HepG2 (cell line): ENCODE measurements at regions not wholly inside any gene's neighbourhood (a gene's known extent, or its start where the extent isn't known, plus 50 kb on each side); places are given as distances from the start of the nearest gene placed in this dataset.

Source experiments
- ATAC-seq: fragments of 200-7000 bp; cut with Tn5 transposase; 3 replicates; pipeline ENCODE4 v1.9.1; 2020; ENCODE audit warnings: mild to moderate bottlenecking, moderate library complexity
- BruUV-seq: library from RNA; stranded (reverse); fragments of 400-500 nt; replicated peaks from 2 replicates; lab custom pipeline; 2021; lab: Mats Ljungman, UMichigan
- CTCF ChIA-PET: fragments of 300-600 bp; formaldehyde crosslinking; extraction: SDS; loops from one replicate; lab custom pipeline; 2021; ENCODE audit warnings: low total read pairs, inconsistent platforms, low intra/inter-chr PET ratio; lab: Yijun Ruan, JAX
- POLR2A ChIA-PET: fragments of 350-600 bp; sonication (Branson Sonifier 250); formaldehyde crosslinking; loops from one replicate; lab custom pipeline; 2020; ENCODE audit warnings: antibody characterized with exemption, inconsistent platforms; lab: Yijun Ruan, JAX
- DNase-seq: peaks from one replicate; pipeline ENCODE4 v3.0.0-alpha.2; 2015; ENCODE audit warnings: low spot score
- FAIRE-seq: peaks from 3 replicates; lab custom pipeline; 2011; peaks lifted over from hg19 to GRCh38; lab: Jason Lieb, UNC
- H2AFZ ChIP-seq: one replicate; pipeline ENCODE4 v1.6.1; 2011; ENCODE audit warnings: low read length, inconsistent platforms
- H3K27ac ChIP-seq: fragments of 300-600 bp; 3 replicates; pipeline ENCODE4 v1.8.0; 2011; ENCODE audit warnings: mixed run types, mild to moderate bottlenecking, mixed read lengths, low read length, inconsistent platforms; ENCODE audit not compliant: insufficient read depth; ENCODE audit errors: extremely low read length
- H3K27me3 ChIP-seq, 2 experiments: fragments of 200-600 bp in 1 of 2; 2 replicates in 1 of 2; 3 replicates in 1 of 2; pipeline versions ENCODE4 v1.6.0 to v1.8.0; 2011; ENCODE audit warnings: low read length in 2 of 2, mild to moderate bottlenecking in 2 of 2, moderate library complexity in 2 of 2, inconsistent platforms in 1 of 2; ENCODE audit not compliant: insufficient read depth in 2 of 2, control insufficient read depth in 1 of 2
- H3K36me3 ChIP-seq, 2 experiments: fragments of 200-600 bp in 1 of 2; replicated peaks in 1 of 2; 2 replicates in 1 of 2; 3 replicates in 1 of 2; pipeline versions ENCODE4 v1.5.1 to v1.8.0; 2011; ENCODE audit warnings: low read length in 2 of 2, inconsistent platforms in 1 of 2; ENCODE audit not compliant: insufficient read depth in 2 of 2, control insufficient read depth in 1 of 2
- H3K4me1 ChIP-seq: 2 replicates; pipeline ENCODE4 v1.5.1; 2012; ENCODE audit warnings: low read length, inconsistent platforms; ENCODE audit not compliant: insufficient read depth
- H3K4me2 ChIP-seq: 2 replicates; pipeline ENCODE4 v1.6.0; 2011; ENCODE audit warnings: low read depth, low read length, inconsistent platforms
- H3K4me3 ChIP-seq, 3 experiments: fragments of 200-600 bp in 1 of 3; sonication (generic), shearing (Covaris generic) in 1 of 3; replicated peaks in 1 of 3; 2 replicates each; pipeline ENCODE4 v1.5.1; 2011 to 2016; ENCODE audit warnings: low read length in 3 of 3, inconsistent platforms in 2 of 3, low read depth in 2 of 3, mild to moderate bottlenecking in 2 of 3, control low read depth in 1 of 3, mixed read lengths in 1 of 3; ENCODE audit not compliant: insufficient read depth in 1 of 3
- H3K79me2 ChIP-seq: one replicate; pipeline ENCODE4 v1.6.1; 2011; ENCODE audit warnings: low read length, inconsistent platforms; ENCODE audit not compliant: insufficient read depth
- H3K9ac ChIP-seq: 2 replicates; pipeline ENCODE4 v1.6.0; 2011; ENCODE audit warnings: mild to moderate bottlenecking, low read depth, low read length, inconsistent platforms; ENCODE audit not compliant: insufficient read depth
- H3K9me3 ChIP-seq: 2 replicates; pipeline ENCODE4 v1.5.1; 2012; ENCODE audit warnings: mild to moderate bottlenecking, low read length
- H4K20me1 ChIP-seq: 2 replicates; pipeline ENCODE4 v1.6.0; 2011; ENCODE audit warnings: inconsistent platforms, mild to moderate bottlenecking, low read length, moderate library complexity; ENCODE audit not compliant: insufficient read depth
- HDAC6 ChIP-seq: fragments of 200-600 bp; sonication (generic); IDR thresholded peaks from 2 replicates; pipeline ENCODE4 v1.7.0; 2017; ENCODE audit warnings: mild to moderate bottlenecking, antibody characterized with exemption, low read length, low read depth
- IRF1 ChIP-seq: sonication (generic); formaldehyde crosslinking; IDR thresholded peaks from 2 replicates; pipeline ENCODE4 v1.4.0; 2020; ENCODE audit warnings: low read depth, mild to moderate bottlenecking, missing genetic modification reagents
- KDM5B ChIP-seq: sonication (generic); formaldehyde crosslinking; IDR thresholded peaks from 2 replicates; pipeline ENCODE4 v1.4.0; 2020; ENCODE audit warnings: missing genetic modification reagents, mild to moderate bottlenecking, borderline replicate concordance
- NR2C2 ChIP-seq: sonication (generic); formaldehyde crosslinking; IDR thresholded peaks from 2 replicates; pipeline ENCODE4 v1.4.0; 2020; ENCODE audit warnings: missing genetic modification reagents, mild to moderate bottlenecking, moderate library complexity, borderline replicate concordance
- RELA ChIP-seq: sonication (generic); formaldehyde crosslinking; IDR thresholded peaks from 2 replicates; pipeline ENCODE4 v1.4.0; 2020; ENCODE audit warnings: missing genetic modification reagents
- TBX2 ChIP-seq: sonication (generic); formaldehyde crosslinking; IDR thresholded peaks from 2 replicates; pipeline ENCODE4 v1.5.0; 2020; ENCODE audit warnings: missing genetic modification reagents, mild to moderate bottlenecking, borderline replicate concordance
- TFDP2 ChIP-seq: sonication (generic); formaldehyde crosslinking; IDR thresholded peaks from 2 replicates; pipeline ENCODE4 v1.4.0; 2020; ENCODE audit warnings: missing genetic modification reagents
- ZFY ChIP-seq: sonication (generic); formaldehyde crosslinking; IDR thresholded peaks from 2 replicates; pipeline ENCODE4 v1.4.0; 2020; ENCODE audit warnings: missing genetic modification reagents
- ZNF275 ChIP-seq: sonication (generic); formaldehyde crosslinking; IDR thresholded peaks from 2 replicates; pipeline ENCODE4 v1.8.0; 2022; ENCODE audit warnings: missing genetic modification reagents, mild to moderate bottlenecking, inconsistent platforms, borderline replicate concordance
- ZNF451 ChIP-seq: sonication (generic); formaldehyde crosslinking; IDR thresholded peaks from 2 replicates; pipeline ENCODE4 v1.5.0; 2020; ENCODE audit warnings: mild to moderate bottlenecking, missing genetic modification reagents
- ZNF672 ChIP-seq: sonication (generic); formaldehyde crosslinking; IDR thresholded peaks from 2 replicates; pipeline ENCODE4 v1.8.1; 2022; ENCODE audit warnings: missing genetic modification reagents
- ZNF737 ChIP-seq: sonication (generic); formaldehyde crosslinking; IDR thresholded peaks from 2 replicates; pipeline ENCODE4 v1.5.0; 2020; ENCODE audit warnings: missing genetic modification reagents, mild to moderate bottlenecking, borderline replicate concordance
- WGBS: methylation state at CpG from one replicate; pipeline ENCODE4 v1.1.6; 2017; ENCODE audit warnings: low lambda C conversion rate; 5-methylcytosine and 5-hydroxymethylcytosine counted together
- in situ Hi-C: cut with HindIII; loops from 2 replicates; pipeline ENCODE4 v1.10.0; 2017; ENCODE audit warnings: low pct_unique_long_range_greater_than_20kb; ENCODE audit not compliant: extremely low pct_ligation_motif_present
- intact Hi-C: fragments of 100-400 bp; cut with micrococcal nuclease; formaldehyde crosslinking; loops from one replicate; pipeline ENCODE4 v1.10.0; 2022; ENCODE audit not compliant: unreplicated experiment
- TF ChIP-seq, protein P1 (sequence below): sonication (generic); formaldehyde crosslinking; IDR thresholded peaks from 2 replicates; pipeline ENCODE4 v1.5.0; 2020; ENCODE audit warnings: mild to moderate bottlenecking, low read depth, missing genetic modification reagents, borderline replicate concordance
- TF ChIP-seq, protein P2 (sequence below): sonication (generic); formaldehyde crosslinking; IDR thresholded peaks from 2 replicates; pipeline ENCODE4 v1.8.1; 2023; ENCODE audit warnings: mild to moderate bottlenecking, missing genetic modification reagents, borderline replicate concordance
- TF ChIP-seq, protein P3 (sequence below): sonication (generic); formaldehyde crosslinking; IDR thresholded peaks from 2 replicates; pipeline ENCODE4 v1.8.0; 2022; ENCODE audit warnings: mild to moderate bottlenecking, missing genetic modification reagents; ENCODE audit not compliant: insufficient replicate concordance

DNA sequence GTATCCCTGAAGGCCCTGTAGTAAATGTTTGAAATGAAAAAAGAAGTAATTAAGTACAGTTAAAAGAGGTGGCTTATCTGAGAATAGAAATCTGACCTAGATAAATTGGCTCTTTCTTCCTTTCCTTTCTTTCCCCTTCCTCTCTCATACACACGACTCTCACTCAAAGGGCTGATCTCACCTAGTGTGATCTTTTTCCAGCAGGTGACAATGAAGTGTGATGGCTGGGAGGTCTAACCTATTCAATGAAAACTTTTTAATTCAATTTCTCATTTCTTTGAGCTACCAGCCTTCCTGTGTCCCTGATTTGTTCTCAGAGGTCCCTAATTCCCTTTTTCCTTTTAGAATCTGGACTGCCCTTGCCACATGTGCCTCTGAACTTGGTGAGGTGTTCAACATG lies 118.0 kb upstream of the RIMS1 start:
- Histone ChIP-seq H3K4me3 (no peak overlapping the region), H3K4me2 (no peak overlapping the region), H3K9ac (no peak overlapping the region), H3K27ac (no peak overlapping the region), H3K4me1 (no peaks in the 10 kb centered on the region), H3K79me2 (no peaks in the 10 kb centered on the region), H4K20me1 (no peaks in the 10 kb centered on the region), H3K9me3 (no peaks in the 10 kb centered on the region), H3K27me3 (no peaks in the 10 kb centered on the region; a peak in 1 of 5 replicates), H3K36me3 (no peaks in the 10 kb centered on the region), H2AFZ (no peak overlapping the region)
- POLR2A ChIA-PET, result no interaction called here
- in situ Hi-C loops, result no loop called here
- no peak for ATAC-seq
- CTCF ChIA-PET, result no interaction called here
- TF ChIP-seq ZNF275, result no peak
- no peak for TF ChIP-seq ZNF451 (CRISPR knock-in tag)
- TF ChIP-seq, protein P1, sequence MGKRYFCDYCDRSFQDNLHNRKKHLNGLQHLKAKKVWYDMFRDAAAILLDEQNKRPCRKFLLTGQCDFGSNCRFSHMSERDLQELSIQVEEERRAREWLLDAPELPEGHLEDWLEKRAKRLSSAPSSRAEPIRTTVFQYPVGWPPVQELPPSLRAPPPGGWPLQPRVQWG (CRISPR knock-in tag), result no peak
- TF ChIP-seq ZFY, result no peak
- TF ChIP-seq KDM5B (CRISPR knock-in tag), result no peak
- TF ChIP-seq NR2C2 (CRISPR knock-in tag), result no peak
- no peak for TF ChIP-seq RELA (CRISPR knock-in tag)
- no peak for TF ChIP-seq TBX2 (CRISPR knock-in tag)
- no peak for TF ChIP-seq IRF1
- no peak for TF ChIP-seq ZNF672 (CRISPR knock-in tag)
- TF ChIP-seq HDAC6, result no peak
- TF ChIP-seq ZNF737 (CRISPR knock-in tag), result no peak
- TF ChIP-seq, protein P2, sequence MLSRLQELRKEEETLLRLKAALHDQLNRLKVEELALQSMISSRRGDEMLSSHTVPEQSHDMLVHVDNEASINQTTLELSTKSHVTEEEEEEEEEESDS, result no peak
- TF ChIP-seq, protein P3, sequence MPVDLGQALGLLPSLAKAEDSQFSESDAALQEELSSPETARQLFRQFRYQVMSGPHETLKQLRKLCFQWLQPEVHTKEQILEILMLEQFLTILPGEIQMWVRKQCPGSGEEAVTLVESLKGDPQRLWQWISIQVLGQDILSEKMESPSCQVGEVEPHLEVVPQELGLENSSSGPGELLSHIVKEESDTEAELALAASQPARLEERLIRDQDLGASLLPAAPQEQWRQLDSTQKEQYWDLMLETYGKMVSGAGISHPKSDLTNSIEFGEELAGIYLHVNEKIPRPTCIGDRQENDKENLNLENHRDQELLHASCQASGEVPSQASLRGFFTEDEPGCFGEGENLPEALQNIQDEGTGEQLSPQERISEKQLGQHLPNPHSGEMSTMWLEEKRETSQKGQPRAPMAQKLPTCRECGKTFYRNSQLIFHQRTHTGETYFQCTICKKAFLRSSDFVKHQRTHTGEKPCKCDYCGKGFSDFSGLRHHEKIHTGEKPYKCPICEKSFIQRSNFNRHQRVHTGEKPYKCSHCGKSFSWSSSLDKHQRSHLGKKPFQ (CRISPR knock-in tag), result no peak
- no peak for TF ChIP-seq TFDP2 (CRISPR knock-in tag)
- BruUV-seq, result no TSS peak
- 0% methylated on average over 1 of the region's 1 CpG for WGBS
- DNase-seq, result no peak
- intact Hi-C loops, result no loop called here
- no peak for FAIRE-seq
